ENCODE measurements at regions not wholly inside any gene's neighbourhood (a gene's known extent, or its start where the extent isn't known, plus 50 kb on each side); places are given as distances from the start of the nearest gene placed in this dataset.

GRCh38 chr4:13133700-13134099, 350.4 kb downstream of the RAB28 start:
- no peak for DNase-seq (ENCODE audit: extremely low read depth in 1 of 2, low read depth in 1 of 2)

GRCh38 chr4:13130848-13131247, 353.3 kb downstream of the RAB28 start:
- DNase-seq (ENCODE audit: extremely low read depth in 1 of 2, low read depth in 1 of 2) = no peak

DNA sequence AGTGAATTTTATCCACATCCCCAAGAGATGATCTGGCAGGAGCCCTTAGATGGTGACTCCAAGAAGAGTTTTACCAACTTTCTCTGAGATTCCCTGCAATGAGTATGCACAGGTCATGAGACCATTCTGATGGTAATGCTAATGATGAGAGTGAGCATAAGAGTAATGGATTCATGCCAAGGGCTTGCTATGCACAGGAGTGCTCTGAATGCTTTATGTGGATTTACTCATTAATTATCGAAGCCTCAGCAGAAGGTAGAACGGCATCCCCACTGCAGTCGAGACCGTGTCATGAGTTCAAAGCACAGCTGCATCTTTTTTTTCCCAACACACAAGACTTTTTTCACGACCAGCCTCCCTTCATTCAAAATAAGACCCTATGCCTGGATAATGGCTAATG, 355.0 kb downstream of the RAB28 start:
- DNase-seq (ENCODE audit: extremely low read depth in 1 of 2, low read depth in 1 of 2) = no peak

DNA sequence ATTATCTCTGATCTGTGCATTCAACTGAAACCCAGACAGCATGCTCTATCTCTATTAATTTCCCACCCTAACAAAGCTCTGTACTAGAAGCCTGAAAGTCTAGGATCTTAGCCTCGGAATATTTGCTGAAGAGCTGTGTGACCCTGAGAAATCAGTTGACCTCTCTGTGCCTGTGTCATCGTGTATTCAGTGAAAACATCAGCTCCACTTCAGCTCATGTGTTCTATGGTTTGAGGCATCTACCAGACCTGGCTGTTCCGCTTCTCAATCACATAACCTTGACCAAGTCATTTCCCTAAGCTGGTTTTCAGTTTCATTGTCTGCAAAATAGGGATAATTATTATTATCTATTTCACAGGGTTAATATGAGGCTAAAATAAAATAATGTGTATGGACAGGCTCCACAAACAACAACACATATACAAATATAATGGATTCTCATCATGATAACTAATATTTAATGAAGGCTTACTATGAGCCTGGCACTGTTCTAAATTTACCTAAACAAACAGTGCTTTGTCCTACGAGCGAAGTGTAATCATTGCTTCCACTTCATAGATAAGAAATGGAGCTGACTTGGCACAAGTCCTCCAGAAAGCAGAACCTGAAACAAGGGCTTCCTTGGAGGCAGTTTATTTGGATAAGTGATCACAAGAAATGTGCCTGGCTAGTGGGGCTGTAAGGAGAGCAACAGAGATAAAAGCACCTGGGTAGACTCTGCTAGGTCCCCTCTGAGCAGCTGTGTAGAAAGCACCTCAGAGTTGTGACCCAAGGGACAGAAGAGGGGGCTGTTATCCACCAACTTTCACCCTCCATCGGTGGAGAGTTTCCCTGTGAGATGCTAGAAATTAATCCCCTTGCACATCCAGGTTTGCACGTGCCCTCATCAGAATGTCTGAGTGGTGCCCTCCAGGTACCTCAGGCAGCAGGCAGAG, 356.9 kb downstream of the RAB28 start:
- DNase-seq (ENCODE audit: extremely low read depth in 1 of 2, low read depth in 1 of 2) = no peak

- DNase-seq (ENCODE audit: extremely low read depth in 1 of 2, low read depth in 1 of 2) = no peak
Observed at GRCh38 chr4:13118633-13119032, 365.5 kb downstream of the RAB28 start.

DNA sequence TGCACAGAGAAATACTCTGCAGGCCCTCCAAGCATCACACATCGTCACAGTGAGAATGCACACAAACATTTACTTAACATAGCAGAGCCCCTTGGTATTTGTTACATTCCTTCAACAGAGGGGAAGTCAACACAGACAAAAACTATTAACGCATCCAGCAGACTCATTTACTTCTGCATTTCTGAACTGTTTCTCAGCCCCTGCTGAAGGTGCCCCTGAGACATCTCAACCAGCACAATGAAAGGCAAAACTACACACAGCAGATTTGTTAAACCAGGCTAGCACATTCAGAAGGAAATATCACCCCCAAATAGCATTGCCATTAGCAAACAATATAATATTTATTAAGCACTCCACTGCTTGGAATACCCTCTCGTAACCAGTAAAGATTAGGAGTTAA, 367.0 kb downstream of the RAB28 start:
- no peak for DNase-seq (ENCODE audit: extremely low read depth in 1 of 2, low read depth in 1 of 2)

DNA sequence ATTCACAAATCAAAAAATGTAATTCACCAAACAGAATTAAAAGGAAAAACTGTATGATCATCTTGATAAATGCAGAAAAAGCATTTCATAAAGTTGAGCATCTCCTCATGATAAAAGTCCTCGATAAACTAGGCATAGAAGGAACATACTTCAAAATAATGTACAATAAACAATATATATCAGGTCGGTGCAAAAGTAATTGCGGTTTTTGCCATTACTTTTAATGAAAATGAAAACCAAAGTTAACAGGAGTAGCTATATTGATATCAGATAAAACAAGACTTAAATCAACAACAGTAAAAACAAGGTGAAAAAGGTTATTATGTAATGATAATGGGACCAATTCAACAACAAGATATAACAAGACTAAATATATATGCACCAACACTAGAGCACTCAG, 372.1 kb downstream of the RAB28 start:
- no peak for DNase-seq (ENCODE audit: extremely low read depth in 1 of 2, low read depth in 1 of 2)

DNA sequence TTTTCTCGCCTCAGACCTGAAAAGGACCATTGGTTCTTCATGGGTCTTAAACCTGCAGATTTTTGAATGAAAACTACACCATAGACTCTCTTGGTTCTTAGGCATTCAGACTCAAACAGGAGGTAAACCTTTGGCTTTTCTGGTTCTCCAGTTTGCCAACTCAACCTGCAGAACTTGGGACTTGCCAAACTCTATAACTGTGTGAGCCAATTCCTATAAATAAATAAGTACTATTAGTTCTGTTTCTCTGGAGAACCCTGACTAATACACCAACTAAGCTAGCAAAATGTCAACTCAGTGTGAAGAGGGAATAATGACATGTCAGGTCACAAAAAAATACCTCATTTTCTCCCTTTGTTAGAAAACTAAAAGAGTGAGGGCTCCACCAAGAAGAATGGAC, 374.6 kb downstream of the RAB28 start:
- DNase-seq (ENCODE audit: extremely low read depth in 1 of 2, low read depth in 1 of 2) = no peak

- DNase-seq (ENCODE audit: extremely low read depth in 1 of 2, low read depth in 1 of 2) = no peak
Observed at GRCh38 chr4:13108096-13108495, 376.0 kb downstream of the RAB28 start.

- no peak for DNase-seq (ENCODE audit: extremely low read depth in 1 of 2, low read depth in 1 of 2)
Observed at GRCh38 chr4:13103382-13104015, 380.6 kb downstream of the RAB28 start.

DNA sequence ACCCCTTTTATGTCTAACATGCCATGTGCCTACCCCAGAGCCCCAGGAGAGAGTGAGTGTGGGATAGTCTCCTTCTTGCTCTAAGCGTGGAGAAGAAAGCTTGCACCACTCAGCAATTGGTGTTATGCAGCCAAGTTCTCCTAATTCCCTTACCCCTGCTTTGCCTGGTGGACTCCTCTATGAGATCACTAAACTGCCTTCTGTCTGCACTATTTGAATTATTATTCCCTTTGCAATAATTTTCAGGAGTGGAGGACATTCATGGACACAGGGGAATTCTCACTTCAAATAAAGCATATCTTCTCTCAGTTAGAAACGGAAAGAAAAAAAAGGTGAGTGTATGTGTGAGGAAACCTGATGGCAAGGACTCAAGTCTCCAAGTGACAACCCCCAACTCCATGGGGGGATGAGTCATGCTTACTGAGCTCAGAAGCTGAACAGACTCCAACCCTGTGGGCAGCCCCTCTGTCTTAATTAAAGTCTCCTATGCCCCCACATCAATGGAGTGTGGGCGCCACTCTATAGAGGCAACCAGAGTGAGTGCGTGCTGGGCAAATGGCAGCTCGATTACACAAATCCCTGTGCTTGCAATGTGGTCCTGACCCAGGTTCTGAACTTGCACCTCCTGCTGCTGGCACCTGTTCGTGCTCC, 381.9 kb downstream of the RAB28 start:
- DNase-seq (ENCODE audit: extremely low read depth in 1 of 2, low read depth in 1 of 2) = no peak

GRCh38 chr4:13097971-13098370, 386.2 kb downstream of the RAB28 start:
- DNase-seq (ENCODE audit: extremely low read depth in 1 of 2, low read depth in 1 of 2) = no peak

DNA sequence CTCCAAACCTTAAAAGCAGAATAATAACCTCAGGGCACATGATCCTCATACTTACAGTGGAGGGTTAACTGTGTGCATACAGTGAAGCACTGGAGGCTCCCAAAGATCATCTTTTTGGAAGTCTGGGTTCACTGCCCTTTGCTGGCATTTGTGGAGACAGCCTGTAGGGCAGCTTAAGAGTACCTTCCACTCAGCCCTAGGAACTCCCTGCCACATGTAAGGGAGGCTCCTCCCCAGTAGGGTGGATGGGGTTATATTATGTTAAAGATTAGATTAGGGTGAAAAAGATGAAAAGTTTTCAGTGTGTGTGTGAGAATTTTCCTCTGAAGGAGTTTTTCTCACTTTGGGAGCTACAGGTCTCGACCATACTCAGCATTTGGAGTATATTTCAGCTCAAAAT, 388.4 kb downstream of the RAB28 start:
- DNase-seq (ENCODE audit: extremely low read depth in 1 of 2, low read depth in 1 of 2) = no peak

- no peak for DNase-seq (ENCODE audit: extremely low read depth in 1 of 2, low read depth in 1 of 2)
Observed at GRCh38 chr4:13093170-13093569, 391.0 kb downstream of the RAB28 start.

- DNase-seq (ENCODE audit: extremely low read depth in 1 of 2, low read depth in 1 of 2) = no peak
Observed at GRCh38 chr4:13092702-13093101, 391.4 kb downstream of the RAB28 start.

DNA sequence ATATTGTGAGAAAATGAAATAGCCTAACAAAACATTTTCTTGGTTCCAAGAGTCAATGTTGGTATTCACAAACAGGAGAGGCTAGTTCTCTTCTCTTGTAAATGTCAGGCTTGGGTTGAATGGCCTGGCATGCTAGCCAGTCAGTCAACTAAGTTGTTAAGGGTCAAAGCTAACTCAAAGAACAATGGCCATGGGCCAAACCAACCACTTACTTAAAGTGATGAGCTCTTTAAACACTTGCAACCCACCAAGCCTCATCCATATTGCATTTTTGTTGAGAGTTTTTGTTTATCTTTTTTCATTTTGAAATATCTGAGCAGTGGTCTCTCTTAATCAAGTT, 394.5 kb downstream of the RAB28 start:
- DNase-seq (ENCODE audit: extremely low read depth in 1 of 2, low read depth in 1 of 2) = no peak

- no peak for DNase-seq (ENCODE audit: extremely low read depth in 1 of 2, low read depth in 1 of 2)
Observed at GRCh38 chr4:13088726-13089658, 395.1 kb downstream of the RAB28 start.

GRCh38 chr4:13087041-13087440, 397.1 kb downstream of the RAB28 start:
- no peak for DNase-seq (ENCODE audit: extremely low read depth in 1 of 2, low read depth in 1 of 2)

GRCh38 chr4:13084210-13084609, 399.9 kb downstream of the RAB28 start:
- no peak for DNase-seq (ENCODE audit: extremely low read depth in 1 of 2, low read depth in 1 of 2)

- no peak for DNase-seq (ENCODE audit: extremely low read depth in 1 of 2, low read depth in 1 of 2)
Observed at GRCh38 chr4:13081830-13082229, 402.3 kb downstream of the RAB28 start.

DNA sequence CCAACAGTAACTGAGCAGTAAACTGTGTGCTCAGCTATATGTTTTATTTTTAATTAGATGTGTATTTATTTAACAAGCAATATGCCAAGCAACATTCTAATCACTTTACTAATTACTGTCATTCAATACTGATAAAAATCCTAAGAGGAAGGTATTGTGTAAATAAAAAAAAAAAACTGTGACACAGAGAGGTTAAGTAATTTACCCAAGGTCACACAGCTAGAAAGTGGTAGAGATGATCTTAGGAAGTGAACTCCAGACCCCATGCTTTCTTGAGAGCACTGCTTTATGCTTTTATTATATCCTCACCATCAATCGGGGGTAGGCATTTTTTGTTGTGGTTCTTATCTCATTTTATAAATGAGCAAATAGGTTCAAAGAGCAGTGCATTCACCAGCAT, 417.1 kb downstream of the RAB28 start:
- no peak for DNase-seq (ENCODE audit: extremely low read depth in 1 of 2, low read depth in 1 of 2)
